ENCODE measurements at regions not wholly inside any gene's neighbourhood (a gene's known extent, or its start where the extent isn't known, plus 50 kb on each side); places are given as distances from the start of the nearest gene placed in this dataset.

- TF ChIP-seq REST (IDR thresholded peaks at IDR 0.05; ENCODE audit: unreplicated experiment): no peak
- no peak for TF ChIP-seq ETS1 (IDR thresholded peaks at IDR 0.05)
- no peak for TF ChIP-seq NANOG (IDR thresholded peaks at IDR 0.05; ENCODE audit: borderline replicate concordance)
- TF ChIP-seq ZNF114 (CRISPR knock-in tag; IDR thresholded peaks at IDR 0.05): no peak
- TF ChIP-seq POLR2AphosphoS5 (IDR thresholded peaks at IDR 0.05; ENCODE audit: low read depth): no peak
- no peak for TF ChIP-seq EZH2 (IDR thresholded peaks at IDR 0.05; ENCODE audit: low read depth, unreplicated experiment)
- TF ChIP-seq EZH2phosphoT487 (IDR thresholded peaks at IDR 0.05; ENCODE audit: unreplicated experiment): no peak
- TF ChIP-seq JUNB (IDR thresholded peaks at IDR 0.05; ENCODE audit: unreplicated experiment): no peak
- TF ChIP-seq STAT1 (IDR thresholded peaks at IDR 0.05; ENCODE audit: unreplicated experiment): no peak
Observed at GRCh38 chr10:109065821-109066220, 857.5 kb downstream of the XPNPEP1 start (continued).

- ATAC-seq (no peak), DNase-seq (ENCODE audit: low spot score) (no peak)
- H3K4me1 ChIP-seq (ENCODE audit: insufficient read depth): no peaks in the 10 kb centered on the region
- no peak overlapping the region for H3K27ac ChIP-seq (ENCODE audit: low read depth)
- Mint-ChIP-seq H3K4me3 (no peak overlapping the region), H3K27ac (no peak overlapping the region), H3K4me1 (no peaks in the 10 kb centered on the region), H3K36me3 (ENCODE audit: low read depth) (no peaks in the 10 kb centered on the region), H3K27me3 (ENCODE audit: insufficient read depth, low read depth, poor library complexity) (peaks cover 3% of the 10 kb centered on the region), H3K9me3 (peaks cover 8% of the 10 kb centered on the region; the same call in 2 of the 3 replicates)
- H3K79me2 ChIP-seq (replicated peaks; ENCODE audit: insufficient read depth): no peaks in the 10 kb centered on the region
- H3F3A ChIP-seq (replicated peaks; ENCODE audit: low read depth): no peaks in the 10 kb centered on the region
- no peaks in the 10 kb centered on the region for H3K27me3 ChIP-seq (ENCODE audit: insufficient read depth)
- H3K4me3 ChIP-seq: no peak overlapping the region
- no peaks in the 10 kb centered on the region for H3K36me3 ChIP-seq (ENCODE audit: insufficient read depth)
- H3K9me2 ChIP-seq (ENCODE audit: insufficient read depth): no peaks in the 10 kb centered on the region
- no peak overlapping the region for H2AFZ ChIP-seq
- no peak overlapping the region for H3K4me2 ChIP-seq
- H4K20me1 ChIP-seq (replicated peaks; ENCODE audit: insufficient read depth): no peaks in the 10 kb centered on the region
- no peak for TF ChIP-seq JUNB (IDR thresholded peaks at IDR 0.05; ENCODE audit: unreplicated experiment)
- no peak for TF ChIP-seq POLR2AphosphoS5 (IDR thresholded peaks at IDR 0.05; ENCODE audit: low read depth)
- no peak for TF ChIP-seq CTCF (conservative IDR thresholded peaks at IDR 0.05; ENCODE audit: low read depth in 2 of 2)
- no peak for TF ChIP-seq CREB1 (CRISPR knock-in tag; IDR thresholded peaks at IDR 0.05; ENCODE audit: low read depth)
- TF ChIP-seq REST (IDR thresholded peaks at IDR 0.05; ENCODE audit: unreplicated experiment): no peak
- TF ChIP-seq ZNF114 (CRISPR knock-in tag; IDR thresholded peaks at IDR 0.05): no peak
- no peak for TF ChIP-seq EZH2phosphoT487 (IDR thresholded peaks at IDR 0.05; ENCODE audit: unreplicated experiment)
Observed at GRCh38 chr10:109062371-109062770, 860.9 kb downstream of the XPNPEP1 start.

Data from GM23338 (cell line).